HG03139 (cell line): ENCODE measurements at regions not wholly inside any gene's neighbourhood (a gene's known extent, or its start where the extent isn't known, plus 50 kb on each side); places are given as distances from the start of the nearest gene placed in this dataset.
"Not testable (repeated sequence)": the region's sequence is repeated elsewhere in the genome, so short reads cannot be mapped to it uniquely, and the experiment has no call there.

Source experiments
- ATAC-seq: cut with Tn5 transposase; IDR thresholded peaks from one replicate; pipeline ENCODE4 v1.9.1; 2021; ENCODE audit not compliant: unreplicated experiment

DNA sequence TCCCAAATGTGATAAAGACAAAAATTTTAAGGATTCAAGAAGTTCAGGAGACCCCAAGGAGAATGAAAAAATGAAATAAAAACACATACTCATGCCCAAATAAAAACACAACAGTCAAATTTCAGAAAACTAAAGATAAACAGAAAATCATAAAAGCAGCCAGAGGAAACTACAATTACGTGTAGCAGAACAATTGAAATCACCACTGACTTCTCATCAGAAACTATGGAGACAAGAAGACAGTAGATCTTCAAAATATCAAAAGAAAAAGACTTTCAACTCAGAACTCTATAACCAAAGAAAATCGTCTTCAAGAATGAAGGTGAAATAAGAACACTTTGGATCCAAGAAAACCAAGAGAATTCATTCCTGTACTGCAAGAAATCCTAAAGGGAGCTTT is 54.9 kb downstream of the DIO3 start:
- ATAC-seq, result no peak

DNA sequence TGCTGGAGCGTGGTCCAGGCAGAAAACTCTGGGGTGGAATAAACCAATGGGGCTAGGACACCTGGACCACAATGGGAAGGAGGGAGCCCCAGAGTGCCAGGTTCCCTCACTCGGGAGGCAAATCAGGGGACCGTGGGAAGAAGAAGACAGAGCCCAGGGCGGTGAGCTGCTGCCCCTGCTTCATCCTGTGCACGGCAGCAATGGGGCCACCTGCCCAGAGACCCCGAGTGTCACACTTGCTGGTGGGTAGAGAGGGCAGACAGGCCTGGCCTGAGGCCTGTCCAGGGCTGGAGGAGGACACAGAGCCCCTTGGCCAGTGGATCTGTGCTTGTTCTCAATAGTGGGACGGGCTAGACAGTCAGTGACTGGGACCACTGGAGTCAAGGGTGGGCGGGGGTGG is 58.2 kb downstream of the DIO3 start:
- ATAC-seq, result no peak

DNA sequence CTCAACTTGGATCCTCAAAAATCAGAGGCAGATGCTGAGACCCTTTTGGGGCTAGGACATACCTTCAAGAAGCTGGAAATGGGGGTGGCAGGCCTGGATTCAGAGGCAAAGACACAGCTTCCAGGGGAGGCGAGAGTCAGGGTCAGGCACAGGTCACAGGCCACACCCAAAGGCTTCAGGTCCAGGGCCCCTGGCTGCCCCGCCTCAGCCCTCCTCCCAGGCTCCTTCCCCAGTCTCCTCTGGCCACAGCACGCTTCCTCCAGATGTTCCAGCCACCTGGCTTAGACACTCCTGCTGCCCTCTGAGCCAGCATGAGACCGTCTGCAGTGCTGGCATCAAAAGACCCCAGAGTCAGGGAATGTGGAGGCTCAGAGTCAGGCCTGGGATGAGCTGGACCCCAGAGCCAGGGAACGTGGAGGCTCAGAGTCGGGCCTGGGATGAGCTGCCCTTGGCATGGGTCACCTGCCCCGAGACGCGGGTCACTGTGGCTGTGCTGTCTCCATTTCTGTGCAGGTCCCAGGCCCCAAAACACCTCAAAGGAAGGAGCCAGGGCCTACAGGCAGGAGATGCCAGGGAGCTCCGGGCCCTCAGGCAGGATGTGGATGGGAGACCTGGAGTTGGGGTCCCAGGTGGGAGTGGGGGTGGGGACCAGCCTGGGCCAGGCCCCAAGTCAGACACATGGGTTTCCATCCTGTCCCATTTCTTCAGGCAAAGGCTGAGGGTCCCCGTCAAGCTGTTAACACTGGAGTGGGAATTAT is 58.9 kb downstream of the DIO3 start:
- ATAC-seq, result no peak

DNA sequence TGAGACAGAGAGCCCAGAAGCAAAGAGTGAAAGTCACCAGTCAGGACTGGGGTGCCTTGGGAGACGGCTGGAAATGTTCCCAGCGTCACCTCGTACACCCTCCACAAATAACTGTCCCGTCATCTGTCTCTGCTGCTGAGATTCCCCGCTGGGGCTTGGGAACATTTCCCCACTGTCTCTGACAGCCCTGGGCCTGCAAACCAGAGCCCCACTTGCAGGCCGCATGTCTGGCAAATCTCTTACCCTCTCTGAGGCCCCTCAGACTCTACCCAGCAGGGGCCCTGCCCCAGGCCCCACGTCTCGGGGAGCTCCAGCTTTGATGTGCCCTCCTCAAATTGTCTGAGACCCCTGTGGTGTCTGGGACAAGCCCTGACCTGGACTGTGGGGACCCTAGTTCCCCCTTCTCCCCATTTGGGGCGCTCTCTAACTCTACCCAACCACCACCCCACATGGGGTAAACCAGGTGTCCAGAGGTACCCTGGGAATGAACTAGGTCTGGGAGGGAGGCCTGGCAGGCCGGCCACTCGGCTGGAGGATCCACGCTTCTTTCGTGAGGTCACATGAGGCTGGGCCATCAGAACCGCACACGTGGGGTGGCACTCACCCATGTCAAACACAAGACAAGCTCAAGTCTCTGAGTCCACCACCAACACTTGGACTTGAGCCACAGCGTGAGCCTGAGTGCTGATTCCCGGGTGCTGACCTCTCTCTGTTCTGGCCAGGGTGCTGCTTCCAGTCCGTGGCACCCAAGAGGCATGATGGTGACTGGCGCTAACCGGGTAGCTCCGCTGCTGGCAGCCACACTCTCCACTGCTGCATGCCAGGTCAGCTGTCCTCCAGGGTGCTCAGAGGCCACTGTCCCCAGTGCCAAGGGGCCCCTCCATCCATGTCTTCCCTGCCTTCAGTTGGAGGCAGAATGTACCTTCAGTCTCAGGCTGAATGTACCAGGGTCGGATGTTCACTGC is 59.8 kb downstream of the DIO3 start:
- ATAC-seq, result no peak

DNA sequence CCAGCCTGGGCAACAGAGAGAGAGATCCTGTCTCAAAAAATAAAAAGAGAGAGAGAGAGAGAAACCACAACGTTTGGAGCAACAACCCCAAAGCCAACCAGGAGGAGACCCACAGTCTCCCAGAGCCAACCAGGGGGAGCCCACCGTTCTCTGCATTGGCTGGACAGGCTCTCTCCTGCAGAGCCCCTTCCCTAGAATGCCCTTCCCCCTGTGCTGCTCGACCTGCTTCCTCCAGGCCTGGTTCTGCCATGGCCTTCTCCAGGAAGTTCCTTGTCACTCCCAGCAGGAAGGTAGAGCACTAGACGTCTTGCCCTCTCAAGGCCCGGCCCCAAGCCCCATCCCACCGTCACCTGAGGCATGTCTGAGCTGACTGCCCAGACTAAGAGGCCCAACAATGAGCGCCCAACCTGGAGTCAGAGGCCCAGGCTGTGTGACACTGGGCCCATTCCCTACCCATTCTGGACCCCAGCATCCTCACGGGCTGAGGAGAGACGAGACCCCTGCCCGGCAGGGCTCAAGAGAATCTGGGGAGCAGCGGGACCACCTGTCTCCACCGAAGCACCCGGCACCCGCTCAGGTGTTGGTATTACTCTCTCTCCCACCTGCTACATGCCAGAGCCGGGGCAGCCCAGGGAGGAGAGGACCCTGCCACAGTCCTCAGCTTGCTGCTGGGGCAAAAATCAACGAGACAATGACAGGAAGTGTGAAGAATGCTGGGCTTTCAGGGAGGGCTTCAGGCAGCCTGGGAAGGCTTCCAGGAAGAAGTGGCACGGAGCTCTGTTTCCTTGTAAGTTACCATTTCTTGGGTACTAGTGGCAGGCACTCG is 61.2 kb downstream of the DIO3 start:
- no peak for ATAC-seq

DNA sequence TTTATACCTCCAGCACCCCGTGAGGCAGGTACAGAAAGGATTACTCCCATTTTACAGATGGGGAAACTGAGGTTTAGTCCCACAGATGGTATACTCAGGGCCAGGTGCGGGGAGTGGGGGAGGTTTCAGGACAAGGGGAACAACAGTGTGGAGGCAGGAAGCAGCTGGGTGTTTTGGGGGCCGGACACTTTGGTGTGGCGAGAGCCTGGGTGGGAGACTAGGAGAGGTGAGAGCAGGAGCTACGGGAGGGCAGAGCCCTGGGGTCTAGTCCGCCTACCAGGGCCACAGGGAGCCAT is 61.7 kb downstream of the DIO3 start:
- ATAC-seq, result no peak

DNA sequence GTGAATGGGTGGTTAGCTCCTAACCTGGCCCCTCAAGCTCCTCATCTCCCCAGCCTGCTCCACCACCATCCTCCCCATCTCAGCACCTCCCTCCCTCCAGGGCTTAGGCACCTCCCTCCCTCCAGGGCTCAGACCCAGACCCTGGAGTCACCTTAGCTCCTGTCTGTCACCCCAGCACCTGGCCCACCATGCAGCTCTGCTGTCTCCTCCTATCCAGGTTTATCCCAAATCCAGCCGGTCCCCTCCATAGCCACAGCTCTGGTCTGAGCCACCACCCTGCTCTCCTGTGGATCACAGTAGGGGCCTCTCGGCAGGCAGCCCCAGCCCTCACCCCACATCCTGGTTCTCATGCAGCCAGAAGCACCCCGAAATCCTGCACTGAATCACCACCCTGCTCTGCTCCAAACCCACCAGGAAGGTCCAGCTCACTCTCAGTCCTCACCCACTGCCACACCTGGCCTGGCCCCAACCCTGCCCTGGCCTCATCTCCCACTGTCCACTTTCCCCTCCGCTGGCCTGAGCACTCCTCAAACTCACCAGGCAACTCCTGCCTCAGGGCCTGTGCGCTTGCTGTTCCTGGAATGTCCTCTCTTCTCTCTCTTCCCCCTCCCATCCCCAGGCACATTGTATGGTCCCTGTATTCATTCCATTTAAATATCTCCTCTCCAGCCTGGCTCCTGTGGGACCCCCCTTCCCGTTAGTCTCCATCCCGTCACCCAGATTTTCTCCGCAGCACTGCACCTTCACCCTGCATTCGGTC is 62.6 kb downstream of the DIO3 start:
- ATAC-seq, result no peak

DNA sequence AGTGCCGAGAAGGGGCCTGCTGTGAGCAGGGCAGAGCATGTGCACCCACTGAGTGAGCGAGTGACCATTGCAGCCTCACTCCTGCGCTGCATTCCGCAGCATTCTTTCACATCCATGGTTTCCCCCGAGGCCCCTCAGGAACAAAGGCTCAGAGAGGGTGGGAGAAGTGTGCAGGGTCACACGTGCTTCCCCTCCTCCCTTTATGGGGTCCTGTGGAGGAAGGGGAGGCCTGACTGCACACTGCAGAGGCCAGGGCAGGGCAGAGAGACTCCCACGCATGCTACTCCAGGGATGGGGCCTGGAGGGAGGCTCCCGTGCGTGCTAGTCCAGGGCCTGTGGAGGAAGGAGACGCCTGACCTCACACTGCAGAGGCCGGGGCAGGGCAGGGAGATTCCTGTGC is 63.2 kb downstream of the DIO3 start:
- ATAC-seq, result no peak

DNA sequence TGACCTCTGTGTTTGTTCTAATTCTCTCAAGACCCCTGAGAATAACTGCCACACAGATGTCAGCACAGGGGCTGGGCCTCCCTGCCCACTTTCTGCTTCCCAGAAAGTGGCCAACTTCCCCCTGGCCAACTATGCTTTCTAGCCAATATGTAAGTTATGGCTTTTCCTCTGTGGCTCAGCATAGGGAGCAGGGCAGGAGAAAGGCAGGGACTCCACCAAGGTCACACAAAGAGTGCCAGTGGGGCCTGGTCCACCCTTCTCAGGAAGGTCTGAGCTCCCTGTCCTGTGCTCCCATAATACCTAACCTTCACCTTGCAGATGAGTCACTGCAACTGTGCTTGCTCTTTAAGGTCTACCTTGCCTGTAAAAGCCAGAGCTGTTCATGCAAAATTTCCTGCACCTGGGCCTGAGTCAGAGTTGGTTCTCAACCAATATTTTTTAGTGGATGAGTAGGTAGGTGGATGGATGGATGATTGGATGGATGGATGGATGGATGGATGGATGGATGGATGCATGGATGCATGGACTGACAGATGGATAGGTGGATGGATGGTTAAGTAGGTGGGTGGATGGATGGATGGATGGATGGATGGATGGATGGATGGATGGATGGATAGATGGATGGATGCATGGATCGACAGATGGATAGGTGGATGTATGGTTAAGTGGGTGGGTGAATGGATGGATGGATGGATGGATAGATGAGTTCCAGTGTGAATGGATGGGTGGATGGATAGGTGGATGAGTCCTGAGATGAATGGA is 64.2 kb downstream of the DIO3 start:
- no peak for ATAC-seq

DNA sequence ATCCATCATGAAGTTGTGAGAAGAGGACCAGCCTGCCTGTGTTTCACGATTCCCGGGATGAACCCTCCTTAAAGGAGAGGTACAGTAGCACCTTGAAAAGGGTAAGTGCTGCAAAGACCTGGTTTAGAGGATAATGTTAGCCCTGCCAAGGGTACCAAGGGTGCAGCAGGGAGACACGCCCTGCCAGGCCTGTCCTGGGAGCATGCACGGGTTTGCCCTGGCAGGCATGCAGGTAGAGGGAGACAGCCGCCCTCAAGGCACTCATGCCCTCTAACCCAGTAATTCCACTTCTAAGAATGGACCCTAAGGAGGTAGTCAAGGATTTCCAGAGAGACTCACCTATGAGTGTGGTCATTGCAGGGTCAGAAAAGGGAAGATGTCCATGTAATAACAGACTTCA is 65.0 kb downstream of the DIO3 start:
- ATAC-seq, result no peak

DNA sequence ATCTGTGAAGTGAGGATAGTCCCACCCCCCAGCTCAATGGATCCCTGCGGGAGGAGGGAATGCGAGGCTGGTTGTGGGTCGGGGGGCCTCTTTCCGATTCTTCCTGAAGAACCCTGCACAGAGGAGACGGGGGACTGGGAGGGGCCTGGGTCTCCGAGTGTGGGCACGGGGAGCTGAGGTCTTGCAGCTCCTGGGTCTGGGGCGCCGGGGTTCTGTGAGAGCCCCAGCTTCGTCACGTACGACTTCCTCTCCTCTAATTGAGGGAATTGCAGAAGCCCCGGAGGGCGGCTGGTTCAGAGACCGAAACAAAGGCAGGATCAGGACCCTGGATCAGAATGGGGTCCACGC is 66.6 kb downstream of the DIO3 start:
- ATAC-seq, result no peak

DNA sequence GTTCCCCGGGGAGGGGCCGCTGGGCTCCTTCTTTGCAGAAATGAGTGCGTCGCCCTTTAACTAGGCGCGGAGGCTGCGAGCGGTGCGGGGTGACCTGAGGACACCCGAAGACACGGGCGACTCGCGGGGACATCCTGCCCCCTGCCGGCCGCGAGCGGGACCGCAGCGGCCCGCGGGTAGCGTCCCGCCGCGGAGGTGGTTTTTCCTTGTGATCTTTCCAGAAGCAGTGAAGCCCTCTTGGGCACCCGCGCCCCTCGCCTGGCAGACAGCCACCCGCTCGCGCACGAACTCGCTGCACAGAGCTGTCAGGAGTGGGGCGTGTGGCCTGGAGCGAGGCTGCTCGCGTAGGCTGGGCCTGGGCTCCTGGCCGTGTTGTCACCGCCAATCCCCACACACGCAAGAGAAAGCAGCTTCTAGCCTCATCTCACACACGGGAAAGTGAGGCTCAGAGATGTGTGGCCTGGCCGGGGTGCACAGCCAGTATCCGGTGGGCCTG is 67.2 kb downstream of the DIO3 start:
- ATAC-seq, result peak; percentile 76

DNA sequence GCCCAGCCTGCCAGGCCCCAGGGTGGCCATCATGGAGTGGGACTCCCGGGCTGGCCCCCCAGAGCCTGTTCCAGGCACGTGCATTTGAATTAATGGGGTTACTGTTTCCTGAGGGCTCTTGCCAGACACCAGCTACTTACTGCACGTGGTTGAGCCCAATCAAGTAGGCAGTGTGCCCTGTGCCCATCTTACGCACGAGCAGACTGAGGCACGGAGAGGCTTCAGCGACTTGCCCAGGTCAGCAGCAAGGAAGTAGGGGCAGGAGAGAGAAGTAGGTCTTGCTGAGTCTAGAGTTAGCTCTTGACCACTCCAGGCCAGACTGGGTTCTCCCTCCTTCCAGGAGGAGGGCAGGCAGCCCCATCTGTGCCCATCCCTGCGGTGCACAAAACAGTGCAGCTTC is 67.7 kb downstream of the DIO3 start:
- ATAC-seq, result no peak

DNA sequence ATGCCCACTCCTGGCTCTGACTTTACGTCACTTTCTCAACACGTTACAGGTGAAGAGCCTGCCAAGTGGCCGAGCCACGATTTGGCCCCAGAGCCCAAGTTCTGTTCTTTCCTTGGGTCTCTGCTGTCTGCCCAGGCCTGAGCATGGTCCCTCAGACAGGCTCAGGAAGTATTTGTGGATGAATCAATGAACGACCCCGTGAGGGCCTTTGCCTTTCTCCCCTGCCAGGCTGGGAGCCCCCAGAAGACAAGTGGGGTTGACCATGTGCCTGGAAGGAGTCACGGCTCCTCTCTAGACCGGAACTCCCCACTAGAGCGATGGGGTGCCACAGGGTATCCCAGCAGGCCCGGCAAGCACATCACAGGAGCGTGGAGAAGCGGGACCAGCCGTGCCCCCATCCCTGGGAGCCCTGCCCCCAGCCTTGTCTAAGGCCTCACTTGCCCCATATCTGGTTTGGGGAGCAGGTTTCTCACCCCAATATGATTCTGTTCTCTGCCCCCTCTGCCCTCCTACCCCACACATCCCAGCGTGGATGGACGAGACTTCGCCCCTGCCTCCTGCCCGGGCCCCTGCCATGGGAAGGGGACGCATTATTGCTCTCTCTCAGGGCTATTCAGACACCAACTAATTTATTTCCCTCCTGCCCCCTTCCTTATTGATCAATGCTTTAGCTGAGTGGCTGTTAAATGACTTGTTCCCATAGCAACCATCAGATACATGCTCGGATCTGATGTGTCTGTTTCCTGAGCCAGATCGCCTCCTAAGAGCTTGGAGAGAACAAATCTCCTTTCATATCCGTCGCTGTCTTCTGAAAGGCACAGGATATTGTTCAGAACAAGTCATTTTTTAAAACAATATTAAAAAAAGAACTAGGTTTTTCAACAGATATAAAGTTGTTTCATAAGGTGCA is 69.0 kb downstream of the DIO3 start:
- ATAC-seq, result no peak

DNA sequence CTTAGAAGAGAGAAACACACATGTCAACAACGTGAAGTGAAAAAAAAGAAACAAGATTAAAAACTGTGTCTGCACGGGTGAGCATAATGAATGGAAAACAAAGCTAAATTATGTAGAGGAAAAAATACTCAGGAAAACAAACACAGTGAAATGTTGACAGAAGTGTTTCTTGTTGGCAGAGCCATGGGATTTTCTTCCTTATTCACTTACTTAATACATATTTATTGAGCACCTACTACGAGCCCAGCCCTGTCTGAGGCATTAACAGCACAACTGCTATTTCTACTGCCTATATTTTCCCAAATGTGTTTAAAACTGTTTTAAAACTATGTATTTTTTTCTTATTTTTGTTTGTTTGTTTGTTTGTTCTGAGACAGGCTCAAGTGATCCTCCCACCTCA is 69.9 kb downstream of the DIO3 start:
- ATAC-seq, result no peak

DNA sequence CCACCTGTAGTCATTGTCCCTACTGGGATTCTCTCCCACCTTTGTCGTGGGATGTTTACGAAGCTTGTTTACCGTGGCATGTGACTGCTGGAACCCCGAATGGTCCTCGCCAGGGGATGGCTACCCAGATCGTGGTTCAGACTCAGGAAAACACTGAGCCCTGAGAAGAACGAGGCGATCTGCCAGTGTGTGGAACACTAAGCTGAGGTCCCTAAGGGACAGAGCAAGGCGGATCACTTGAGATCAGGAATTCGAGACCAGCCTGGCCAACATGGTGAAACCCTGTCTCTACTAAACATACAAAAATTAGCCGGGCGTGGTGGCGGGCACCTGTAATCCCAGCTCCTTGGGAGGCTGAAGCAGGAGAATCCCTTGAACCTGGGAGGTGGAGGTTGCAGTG is 70.7 kb downstream of the DIO3 start:
- not testable (repeated sequence) for ATAC-seq

DNA sequence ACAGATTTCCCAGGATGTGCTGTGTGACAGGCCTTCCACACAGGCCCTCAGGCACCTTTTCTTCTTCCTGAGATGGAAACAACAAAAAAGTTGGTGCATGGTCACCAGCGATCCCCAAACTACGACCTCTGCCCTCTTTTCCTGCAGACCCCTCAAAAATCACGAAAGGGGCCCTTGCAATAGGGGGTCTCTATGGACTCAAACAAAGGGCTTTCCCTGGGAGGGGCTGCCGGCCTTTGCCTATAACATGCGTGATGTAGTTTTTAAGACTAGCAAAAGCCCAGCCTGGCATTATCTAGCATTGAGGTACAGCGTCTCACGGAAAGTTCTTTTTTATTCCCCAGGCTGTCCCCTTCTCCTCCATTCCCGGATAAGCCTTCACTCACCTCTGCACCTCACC is 71.2 kb downstream of the DIO3 start:
- no peak for ATAC-seq

DNA sequence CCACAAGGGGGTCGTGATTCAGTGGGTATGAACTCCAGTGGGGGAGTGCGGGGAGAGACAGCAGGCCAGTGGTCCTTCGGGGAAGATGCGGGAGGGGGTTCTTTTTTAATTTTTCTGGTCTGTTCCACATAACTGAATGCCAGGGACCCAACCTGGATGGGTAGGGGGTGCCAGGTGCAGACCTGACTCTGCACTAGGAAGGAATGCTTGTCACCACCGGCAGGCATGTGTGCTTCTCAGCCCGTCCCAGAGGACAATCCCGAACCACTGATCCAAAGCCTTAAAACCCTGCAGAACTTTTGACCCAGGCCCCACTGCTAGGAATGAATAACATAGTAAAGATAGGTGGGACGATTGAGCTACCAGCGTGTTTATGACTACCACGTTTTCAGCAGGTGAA is 72.0 kb downstream of the DIO3 start:
- ATAC-seq, result no peak

DNA sequence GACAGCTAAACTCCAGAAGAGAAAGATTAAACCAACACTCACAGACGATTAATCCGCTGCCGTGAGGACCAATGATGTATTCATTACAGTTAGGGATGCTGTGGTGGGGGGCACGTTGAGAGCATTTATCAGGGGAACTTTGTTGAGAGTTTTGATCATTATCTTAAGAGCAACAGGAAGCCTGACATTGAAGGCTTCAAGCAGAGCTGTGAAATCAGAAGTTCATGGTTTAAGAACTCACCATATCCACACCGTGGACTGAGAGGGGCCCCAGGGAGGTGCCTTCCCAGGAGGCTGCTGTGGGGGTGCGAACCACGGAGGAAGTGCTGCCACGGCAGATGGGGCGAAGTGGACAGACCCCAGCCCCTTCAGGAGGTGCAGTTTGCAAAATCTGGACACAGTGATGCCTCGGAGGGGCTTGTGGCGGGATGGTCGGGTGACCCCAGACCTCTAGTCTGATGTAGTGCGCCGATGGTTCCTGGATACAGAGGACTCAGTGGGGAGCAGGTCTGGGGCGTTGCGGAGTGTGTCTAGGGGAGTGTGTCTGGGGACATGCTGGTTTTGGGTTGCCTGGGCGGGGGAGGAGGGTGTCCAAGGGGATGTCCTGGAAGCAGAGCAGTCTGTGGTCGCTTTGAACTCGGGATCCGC is 73.0 kb downstream of the DIO3 start:
- no peak for ATAC-seq
